RWPE2 (cell line): ENCODE measurements at regions not wholly inside any gene's neighbourhood (a gene's known extent, or its start where the extent isn't known, plus 50 kb on each side); places are given as distances from the start of the nearest gene placed in this dataset.

ENCODE experiments used
- ATAC-seq: fragments of 200-7000 bp; cut with Tn5 transposase; 3 replicates; pipeline ENCODE4 v1.9.1; 2021; ENCODE audit warnings: low read depth
- DNase-seq: peaks from one replicate; pipeline ENCODE4 v3.0.0-alpha.2; 2020; ENCODE audit warnings: low spot score
- H3K27ac ChIP-seq: fragments of 450-650 bp; 2 replicates; pipeline ENCODE4 v1.5.1; 2017; ENCODE audit warnings: mild to moderate bottlenecking; ENCODE audit not compliant: poor library complexity, severe bottlenecking
- H3K27me3 ChIP-seq: fragments of 250-450 bp; sonication (Bioruptor Pico); 2 replicates; pipeline ENCODE4 v1.5.1; 2021; ENCODE audit warnings: mild to moderate bottlenecking, moderate library complexity; ENCODE audit not compliant: insufficient read depth, poor library complexity, severe bottlenecking
- H3K36me3 ChIP-seq: fragments of 250-450 bp; sonication (Bioruptor Pico); 2 replicates; pipeline ENCODE4 v1.5.1; 2020; ENCODE audit warnings: low read depth, mild to moderate bottlenecking, moderate library complexity
- H3K4me1 ChIP-seq: fragments of 250-450 bp; sonication (Bioruptor Pico); 2 replicates; pipeline ENCODE4 v1.5.1; 2021; ENCODE audit warnings: mild to moderate bottlenecking, moderate library complexity; ENCODE audit not compliant: insufficient read depth, poor library complexity, severe bottlenecking
- H3K4me3 ChIP-seq: fragments of 250-450 bp; sonication (Bioruptor Pico); 2 replicates; pipeline ENCODE4 v1.5.1; 2021; ENCODE audit warnings: mild to moderate bottlenecking, moderate library complexity; ENCODE audit not compliant: severe bottlenecking
- H3K9me3 ChIP-seq: fragments of 250-450 bp; sonication (Bioruptor Pico); 2 replicates; pipeline ENCODE4 v1.5.1; 2021; ENCODE audit warnings: mild to moderate bottlenecking, moderate library complexity; ENCODE audit not compliant: severe bottlenecking
- CTCF ChIP-seq: fragments of 450-650 bp; IDR thresholded peaks from one replicate; pipeline ENCODE4 v1.5.1; 2017; ENCODE audit warnings: mild to moderate bottlenecking, moderate library complexity; ENCODE audit not compliant: poor library complexity, severe bottlenecking

DNA sequence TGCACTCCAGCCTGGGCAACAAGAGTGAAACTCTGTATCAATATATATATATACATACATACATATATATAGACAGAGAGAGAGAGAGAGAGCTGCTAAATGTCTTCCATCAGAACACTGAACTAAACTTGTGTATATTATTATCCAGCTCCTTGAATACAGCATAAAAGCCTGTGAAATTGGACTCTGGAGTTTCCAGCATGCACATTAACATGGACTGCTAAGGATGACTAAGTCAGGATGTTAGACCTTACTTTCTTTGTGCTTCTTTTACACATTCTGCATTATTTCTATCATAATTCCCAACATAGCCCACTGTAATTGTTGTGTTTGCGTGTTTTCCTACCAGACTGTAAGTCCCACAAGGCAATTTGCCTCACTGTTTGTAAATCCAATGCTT, 259.1 kb downstream of the TGFB2 start:
- Histone ChIP-seq H3K9me3 (no peaks in the 10 kb centered on the region), H3K4me3 (no peak overlapping the region), H3K27me3 (no peaks in the 10 kb centered on the region), H3K27ac (no peak overlapping the region), H3K36me3 (no peaks in the 10 kb centered on the region), H3K4me1 (peaks cover 6% of the 10 kb centered on the region)
- TF ChIP-seq CTCF, result no peak
- DNase-seq (no peak), ATAC-seq (no peak)

GRCh38 chr1:218611916-218612585, 266.9 kb downstream of the TGFB2 start:
- no peaks in the 10 kb centered on the region for H3K27me3 ChIP-seq
- ATAC-seq (no peak), DNase-seq (no peak)
- no peaks in the 10 kb centered on the region for H3K36me3 ChIP-seq
- H3K4me3 ChIP-seq, result no peak overlapping the region
- TF ChIP-seq CTCF, result no peak
- H3K27ac ChIP-seq, result no peak overlapping the region
- H3K4me1 ChIP-seq, result no peaks in the 10 kb centered on the region
- no peaks in the 10 kb centered on the region for H3K9me3 ChIP-seq

- H3K27ac ChIP-seq, result no peak overlapping the region
- no peak for TF ChIP-seq CTCF
- no peak overlapping the region for H3K4me3 ChIP-seq
These were observed 268.0 kb downstream of the TGFB2 start for GRCh38 chr1:218613105-218613504.

GRCh38 chr1:218614031-218614430, 268.9 kb downstream of the TGFB2 start:
- Histone ChIP-seq H3K4me3 (no peak overlapping the region), H3K4me1 (no peaks in the 10 kb centered on the region), H3K27ac (no peak overlapping the region), H3K27me3 (no peaks in the 10 kb centered on the region), H3K9me3 (no peaks in the 10 kb centered on the region), H3K36me3 (no peaks in the 10 kb centered on the region)
- no peak for DNase-seq
- no peak for ATAC-seq
- TF ChIP-seq CTCF, result no peak

More at GRCh38 chr1:218613105-218613504, 268.0 kb downstream of the TGFB2 start:
- H3K27me3 ChIP-seq, result no peaks in the 10 kb centered on the region
- ATAC-seq (no peak; the same call in 2 of the 3 replicates), DNase-seq (no peak)
- H3K4me1 ChIP-seq, result no peaks in the 10 kb centered on the region
- H3K36me3 ChIP-seq, result no peaks in the 10 kb centered on the region
- no peaks in the 10 kb centered on the region for H3K9me3 ChIP-seq

GRCh38 chr1:218616681-218617080, 271.5 kb downstream of the TGFB2 start:
- no peak overlapping the region for H3K4me3 ChIP-seq
- H3K27me3 ChIP-seq, result no peaks in the 10 kb centered on the region
- no peaks in the 10 kb centered on the region for H3K36me3 ChIP-seq
- no peaks in the 10 kb centered on the region for H3K9me3 ChIP-seq
- TF ChIP-seq CTCF, result no peak
- no peak overlapping the region for H3K27ac ChIP-seq
- H3K4me1 ChIP-seq, result no peaks in the 10 kb centered on the region
- no peak for ATAC-seq
- no peak for DNase-seq
